Panc1 (cell line): ENCODE measurements at regions not wholly inside any gene's neighbourhood (a gene's known extent, or its start where the extent isn't known, plus 50 kb on each side); places are given as distances from the start of the nearest gene placed in this dataset.

Source experiments
- TF ChIP-seq, protein P1 (sequence below), 2 experiments: IDR thresholded peaks; 2 replicates each; pipeline ENCODE4 v1.6.1; 2011 to 2012; ENCODE audit warnings: low read depth in 2 of 2, control low read depth in 1 of 2, low read length in 1 of 2, mild to moderate bottlenecking in 1 of 2, moderate library complexity in 1 of 2; ENCODE audit not compliant: insufficient read depth in 1 of 2
- TF ChIP-seq, protein P2 (sequence below): fragments of 450-650 bp; IDR thresholded peaks from 2 replicates; pipeline ENCODE4 v1.5.1; 2017; ENCODE audit warnings: mild to moderate bottlenecking

DNA sequence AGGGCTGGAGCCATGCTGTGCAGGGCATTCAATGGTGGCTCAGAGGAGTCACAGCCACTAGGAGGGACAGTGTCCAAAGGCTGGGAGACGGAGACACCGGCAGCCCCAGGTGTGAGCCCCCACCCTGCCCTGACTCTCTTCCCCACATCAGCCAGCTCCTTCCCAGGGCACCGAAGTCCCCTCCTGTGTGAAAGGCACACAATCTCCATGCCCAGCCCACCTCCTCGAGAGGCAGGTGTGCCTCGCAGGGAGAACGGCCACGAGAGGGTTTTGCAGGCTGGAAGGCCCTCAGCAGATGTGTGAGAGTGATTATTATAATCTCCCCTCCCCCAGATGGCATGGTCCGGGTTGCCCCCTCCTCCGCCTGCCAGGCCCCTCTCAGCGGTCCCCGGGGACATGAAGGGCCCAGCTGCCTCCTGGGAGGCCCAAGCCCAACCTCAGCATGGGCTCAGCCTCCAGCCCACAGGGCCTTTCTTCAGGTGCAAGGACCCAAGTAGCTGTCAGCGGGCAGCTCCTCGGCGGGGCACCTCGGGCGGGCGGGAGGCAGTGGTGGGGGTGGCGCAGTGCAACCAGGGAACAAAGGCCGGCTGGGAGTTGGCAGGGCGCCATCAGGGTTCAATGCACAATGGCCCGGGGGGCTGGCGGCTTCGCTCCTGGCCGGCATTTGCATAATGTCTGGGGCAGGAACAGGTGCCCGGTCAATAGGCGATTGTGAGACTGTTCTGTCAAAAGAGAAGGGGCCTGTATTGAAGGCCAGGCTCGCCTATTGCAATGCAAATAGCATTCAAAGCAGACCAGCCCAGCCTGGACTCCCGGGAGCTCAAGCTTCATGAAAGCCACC, 155.3 kb upstream of the ZMIZ1 start:
- TF ChIP-seq, protein P1, sequence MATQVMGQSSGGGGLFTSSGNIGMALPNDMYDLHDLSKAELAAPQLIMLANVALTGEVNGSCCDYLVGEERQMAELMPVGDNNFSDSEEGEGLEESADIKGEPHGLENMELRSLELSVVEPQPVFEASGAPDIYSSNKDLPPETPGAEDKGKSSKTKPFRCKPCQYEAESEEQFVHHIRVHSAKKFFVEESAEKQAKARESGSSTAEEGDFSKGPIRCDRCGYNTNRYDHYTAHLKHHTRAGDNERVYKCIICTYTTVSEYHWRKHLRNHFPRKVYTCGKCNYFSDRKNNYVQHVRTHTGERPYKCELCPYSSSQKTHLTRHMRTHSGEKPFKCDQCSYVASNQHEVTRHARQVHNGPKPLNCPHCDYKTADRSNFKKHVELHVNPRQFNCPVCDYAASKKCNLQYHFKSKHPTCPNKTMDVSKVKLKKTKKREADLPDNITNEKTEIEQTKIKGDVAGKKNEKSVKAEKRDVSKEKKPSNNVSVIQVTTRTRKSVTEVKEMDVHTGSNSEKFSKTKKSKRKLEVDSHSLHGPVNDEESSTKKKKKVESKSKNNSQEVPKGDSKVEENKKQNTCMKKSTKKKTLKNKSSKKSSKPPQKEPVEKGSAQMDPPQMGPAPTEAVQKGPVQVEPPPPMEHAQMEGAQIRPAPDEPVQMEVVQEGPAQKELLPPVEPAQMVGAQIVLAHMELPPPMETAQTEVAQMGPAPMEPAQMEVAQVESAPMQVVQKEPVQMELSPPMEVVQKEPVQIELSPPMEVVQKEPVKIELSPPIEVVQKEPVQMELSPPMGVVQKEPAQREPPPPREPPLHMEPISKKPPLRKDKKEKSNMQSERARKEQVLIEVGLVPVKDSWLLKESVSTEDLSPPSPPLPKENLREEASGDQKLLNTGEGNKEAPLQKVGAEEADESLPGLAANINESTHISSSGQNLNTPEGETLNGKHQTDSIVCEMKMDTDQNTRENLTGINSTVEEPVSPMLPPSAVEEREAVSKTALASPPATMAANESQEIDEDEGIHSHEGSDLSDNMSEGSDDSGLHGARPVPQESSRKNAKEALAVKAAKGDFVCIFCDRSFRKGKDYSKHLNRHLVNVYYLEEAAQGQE (IDR thresholded peaks at IDR 0.05; ENCODE audit: insufficient read depth in 1 of 2, low read depth in 2 of 2, low read length in 1 of 2) = no peak
- TF ChIP-seq, protein P2, sequence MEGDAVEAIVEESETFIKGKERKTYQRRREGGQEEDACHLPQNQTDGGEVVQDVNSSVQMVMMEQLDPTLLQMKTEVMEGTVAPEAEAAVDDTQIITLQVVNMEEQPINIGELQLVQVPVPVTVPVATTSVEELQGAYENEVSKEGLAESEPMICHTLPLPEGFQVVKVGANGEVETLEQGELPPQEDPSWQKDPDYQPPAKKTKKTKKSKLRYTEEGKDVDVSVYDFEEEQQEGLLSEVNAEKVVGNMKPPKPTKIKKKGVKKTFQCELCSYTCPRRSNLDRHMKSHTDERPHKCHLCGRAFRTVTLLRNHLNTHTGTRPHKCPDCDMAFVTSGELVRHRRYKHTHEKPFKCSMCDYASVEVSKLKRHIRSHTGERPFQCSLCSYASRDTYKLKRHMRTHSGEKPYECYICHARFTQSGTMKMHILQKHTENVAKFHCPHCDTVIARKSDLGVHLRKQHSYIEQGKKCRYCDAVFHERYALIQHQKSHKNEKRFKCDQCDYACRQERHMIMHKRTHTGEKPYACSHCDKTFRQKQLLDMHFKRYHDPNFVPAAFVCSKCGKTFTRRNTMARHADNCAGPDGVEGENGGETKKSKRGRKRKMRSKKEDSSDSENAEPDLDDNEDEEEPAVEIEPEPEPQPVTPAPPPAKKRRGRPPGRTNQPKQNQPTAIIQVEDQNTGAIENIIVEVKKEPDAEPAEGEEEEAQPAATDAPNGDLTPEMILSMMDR = no peak
